Suprapubic skin (tissue), 4 donors: ENCODE measurements at regions not wholly inside any gene's neighbourhood (a gene's known extent, or its start where the extent isn't known, plus 50 kb on each side); places are given as distances from the start of the nearest gene placed in this dataset.

ENCODE experiments used
- DNase-seq, 2 donors: peaks; one replicate each; pipeline ENCODE4 v3.0.0-alpha.2; 2019; ENCODE audit warnings: low spot score in 2 of 2
- H3K27ac ChIP-seq: fragments of 200-600 bp; sonication (generic); one replicate; pipeline ENCODE4 v1.5.1; 2019
- H3K27me3 ChIP-seq: fragments of 200-600 bp; sonication (generic); one replicate; pipeline ENCODE4 v1.5.1; 2019
- H3K36me3 ChIP-seq: fragments of 200-600 bp; sonication (generic); one replicate; pipeline ENCODE4 v1.5.1; 2019
- H3K4me1 ChIP-seq: fragments of 200-600 bp; sonication (generic); one replicate; pipeline ENCODE4 v1.5.1; 2019
- H3K4me3 ChIP-seq: fragments of 200-600 bp; sonication (generic); one replicate; pipeline ENCODE4 v1.5.1; 2019; ENCODE audit warnings: mild to moderate bottlenecking
- H3K9me3 ChIP-seq: fragments of 200-600 bp; sonication (generic); one replicate; pipeline ENCODE4 v1.5.1; 2019
- EP300 ChIP-seq: sonication (generic); formaldehyde crosslinking; IDR thresholded peaks from one replicate; pipeline ENCODE4 v1.6.1; 2017; ENCODE audit warnings: antibody characterized with exemption
- POLR2A ChIP-seq, 2 donors: fragments of 450-650 bp; IDR thresholded peaks; one replicate each; pipeline ENCODE4 v1.6.1; 2017; ENCODE audit warnings: antibody characterized with exemption in 2 of 2, mild to moderate bottlenecking in 2 of 2, moderate library complexity in 2 of 2
- POLR2AphosphoS5 ChIP-seq, 3 donors: sonication (generic); formaldehyde crosslinking; IDR thresholded peaks; one replicate each; pipeline ENCODE4 v1.6.1; 2017; ENCODE audit warnings: antibody characterized with exemption in 3 of 3
- WGBS: methylation state at CpG from one replicate; pipeline ENCODE4 v1.1.5; 2018; 5-methylcytosine and 5-hydroxymethylcytosine counted together
- TF ChIP-seq, protein P1 (sequence below), 2 donors: fragments of 200-600 bp in 1 of 2; fragments of 450-650 bp in 1 of 2; sonication (generic) in 1 of 2; IDR thresholded peaks; one replicate each; pipeline ENCODE4 v1.5.1; 2016 to 2019; ENCODE audit warnings: antibody characterized with exemption in 2 of 2, mild to moderate bottlenecking in 1 of 2, moderate library complexity in 1 of 2

DNA sequence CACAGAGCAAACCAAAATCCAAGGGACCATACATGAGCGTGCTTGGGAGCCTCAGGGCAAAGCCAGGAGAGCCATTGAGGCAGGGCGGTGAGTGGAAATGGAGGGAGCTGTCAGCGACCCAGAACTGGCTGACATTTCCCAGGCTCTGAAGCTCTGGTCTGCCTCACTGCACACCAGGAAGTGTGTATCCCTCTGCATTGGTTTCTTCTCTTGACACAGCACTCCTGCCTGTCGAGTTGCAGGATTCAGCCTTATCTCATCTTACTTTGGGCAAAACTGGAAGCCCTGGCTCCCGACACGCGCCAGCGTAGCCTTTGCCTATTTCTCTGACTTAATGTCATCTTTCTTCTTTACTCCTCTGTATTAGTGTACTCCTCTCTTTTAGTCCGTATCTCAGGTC, 144.7 kb upstream of the HS3ST3A1 start:
- WGBS, result 91% methylated on average over 9 of the region's 9 CpGs

DNA sequence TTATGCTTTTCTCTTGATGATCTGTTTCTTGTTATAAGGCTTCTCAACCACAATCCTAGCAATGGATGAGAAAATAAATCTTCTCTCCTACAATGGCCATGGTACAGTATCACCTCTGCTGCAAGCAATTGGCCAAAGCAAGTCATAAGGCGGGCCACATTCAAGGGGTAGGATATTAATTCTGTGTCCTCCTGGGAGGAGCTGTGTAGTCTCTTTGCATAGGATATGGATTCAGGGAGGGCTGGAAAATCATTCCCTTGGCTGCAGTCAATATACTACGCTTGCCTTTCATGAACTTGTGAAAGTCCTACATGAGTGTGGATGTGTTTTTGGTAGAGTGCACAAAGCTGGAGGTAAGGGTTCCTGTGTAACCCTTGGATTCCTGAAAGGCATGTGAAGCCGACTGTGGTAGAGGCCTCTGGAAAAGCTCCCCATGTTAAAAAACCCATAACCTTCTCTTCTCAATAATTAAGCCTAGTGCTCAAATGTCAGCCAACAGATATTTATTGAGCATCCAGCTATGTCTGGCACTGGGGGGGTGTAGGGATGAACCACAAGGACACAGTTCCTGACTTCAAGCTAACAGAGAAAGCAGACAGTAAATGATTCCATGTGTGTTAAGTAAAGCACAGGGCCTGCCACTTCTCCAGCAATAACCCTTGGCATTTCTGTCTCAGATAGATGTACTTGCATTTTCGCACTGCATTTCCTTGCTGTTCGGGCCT, 147.6 kb upstream of the HS3ST3A1 start:
- H3K27ac ChIP-seq, result no peak overlapping the region
- no peaks in the 10 kb centered on the region for H3K9me3 ChIP-seq
- H3K36me3 ChIP-seq, result no peaks in the 10 kb centered on the region
- DNase-seq, result no peak
- WGBS, result 76% methylated on average over 5 of the region's 5 CpGs
- H3K4me1 ChIP-seq, result no peaks in the 10 kb centered on the region
- no peaks in the 10 kb centered on the region for H3K27me3 ChIP-seq
- TF ChIP-seq, protein P1, sequence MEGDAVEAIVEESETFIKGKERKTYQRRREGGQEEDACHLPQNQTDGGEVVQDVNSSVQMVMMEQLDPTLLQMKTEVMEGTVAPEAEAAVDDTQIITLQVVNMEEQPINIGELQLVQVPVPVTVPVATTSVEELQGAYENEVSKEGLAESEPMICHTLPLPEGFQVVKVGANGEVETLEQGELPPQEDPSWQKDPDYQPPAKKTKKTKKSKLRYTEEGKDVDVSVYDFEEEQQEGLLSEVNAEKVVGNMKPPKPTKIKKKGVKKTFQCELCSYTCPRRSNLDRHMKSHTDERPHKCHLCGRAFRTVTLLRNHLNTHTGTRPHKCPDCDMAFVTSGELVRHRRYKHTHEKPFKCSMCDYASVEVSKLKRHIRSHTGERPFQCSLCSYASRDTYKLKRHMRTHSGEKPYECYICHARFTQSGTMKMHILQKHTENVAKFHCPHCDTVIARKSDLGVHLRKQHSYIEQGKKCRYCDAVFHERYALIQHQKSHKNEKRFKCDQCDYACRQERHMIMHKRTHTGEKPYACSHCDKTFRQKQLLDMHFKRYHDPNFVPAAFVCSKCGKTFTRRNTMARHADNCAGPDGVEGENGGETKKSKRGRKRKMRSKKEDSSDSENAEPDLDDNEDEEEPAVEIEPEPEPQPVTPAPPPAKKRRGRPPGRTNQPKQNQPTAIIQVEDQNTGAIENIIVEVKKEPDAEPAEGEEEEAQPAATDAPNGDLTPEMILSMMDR (IDR thresholded peaks at IDR 0.05), result no peak
- TF ChIP-seq EP300 (no peak), POLR2AphosphoS5 (IDR thresholded peaks at IDR 0.05) (no peak), POLR2A (IDR thresholded peaks at IDR 0.05) (no peak)
- H3K4me3 ChIP-seq, result no peak overlapping the region

More for the DNA sequence above, 144.7 kb upstream of the HS3ST3A1 start:
- Histone ChIP-seq H3K4me3 (no peak overlapping the region), H3K36me3 (no peaks in the 10 kb centered on the region), H3K27ac (no peak overlapping the region), H3K9me3 (no peaks in the 10 kb centered on the region), H3K27me3 (no peaks in the 10 kb centered on the region), H3K4me1 (no peaks in the 10 kb centered on the region)
- TF ChIP-seq POLR2A (IDR thresholded peaks at IDR 0.05) (no peak), EP300 (no peak), POLR2AphosphoS5 (IDR thresholded peaks at IDR 0.05) (no peak)
- TF ChIP-seq, protein P1 (IDR thresholded peaks at IDR 0.05), result no peak
- no peak for DNase-seq

DNA sequence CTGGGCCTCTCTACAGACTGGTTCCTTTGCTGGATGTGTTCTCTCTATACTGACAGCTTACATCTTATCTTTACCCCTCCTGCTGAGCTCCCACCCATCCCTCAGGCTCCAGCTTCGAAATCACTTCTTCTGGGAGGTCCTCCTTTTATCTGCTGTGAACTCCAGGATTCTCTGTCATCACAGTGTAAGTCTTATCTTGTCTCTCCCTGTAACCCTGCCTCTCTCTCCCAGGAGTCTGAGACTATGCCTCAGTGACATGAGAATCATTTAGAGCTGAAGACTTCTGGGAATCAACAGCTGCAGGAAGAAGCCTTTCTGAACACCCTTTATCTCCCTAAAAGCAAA, 148.1 kb upstream of the HS3ST3A1 start:
- no peaks in the 10 kb centered on the region for H3K9me3 ChIP-seq
- no peaks in the 10 kb centered on the region for H3K27me3 ChIP-seq
- no peak for TF ChIP-seq POLR2A (IDR thresholded peaks at IDR 0.05)
- TF ChIP-seq EP300, result no peak
- TF ChIP-seq, protein P1 (IDR thresholded peaks at IDR 0.05), result no peak
- TF ChIP-seq POLR2AphosphoS5 (IDR thresholded peaks at IDR 0.05), result no peak
- no peak overlapping the region for H3K4me3 ChIP-seq
- H3K36me3 ChIP-seq, result no peaks in the 10 kb centered on the region
- no peak overlapping the region for H3K27ac ChIP-seq
- no peaks in the 10 kb centered on the region for H3K4me1 ChIP-seq
- WGBS, result 21% methylated on average over 1 of the region's 1 CpG
- no peak for DNase-seq

DNA sequence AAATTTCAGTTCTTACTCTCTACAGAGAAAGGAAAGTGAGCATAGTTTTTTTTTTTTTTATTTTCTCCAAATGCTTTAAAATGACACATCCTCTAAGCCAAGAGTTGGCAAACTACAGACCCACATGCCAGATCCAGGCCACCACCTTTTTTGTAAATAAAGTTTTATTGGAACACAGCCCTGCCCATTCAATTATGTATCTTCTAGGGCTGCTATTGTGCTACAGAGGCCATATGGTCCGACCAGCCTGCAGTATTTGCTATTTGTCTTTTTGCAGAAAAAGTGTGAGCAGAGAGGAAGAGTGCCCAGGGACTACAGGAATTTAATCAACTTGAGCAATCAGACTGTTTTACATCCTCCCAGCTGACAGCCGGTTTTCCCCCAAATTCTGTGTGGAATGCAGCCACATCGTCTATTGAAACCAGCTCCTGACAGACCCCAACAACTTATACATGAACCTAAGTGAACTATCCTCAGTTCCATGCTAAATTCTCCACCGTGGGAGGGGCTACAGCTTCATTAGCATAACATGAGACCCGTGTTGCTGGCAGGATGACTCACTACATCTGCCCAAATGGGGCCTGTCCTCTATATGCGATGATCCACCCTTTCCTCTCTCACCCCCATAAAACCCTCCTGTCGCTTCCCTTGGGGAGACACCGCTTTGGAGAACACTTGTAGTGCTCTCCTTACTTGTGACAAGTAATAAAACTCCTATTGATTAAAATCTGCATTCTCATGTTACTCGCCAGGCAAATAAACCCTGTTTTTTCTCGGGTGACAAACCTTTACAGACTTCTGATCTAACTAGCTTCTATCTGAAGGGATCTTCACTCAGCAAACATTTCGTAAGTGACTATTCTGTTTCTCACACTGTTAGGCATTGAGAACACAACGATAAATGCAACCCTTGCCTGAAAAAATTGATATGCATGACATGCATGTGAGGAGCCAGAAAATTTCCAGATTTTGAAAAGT, 149.4 kb upstream of the HS3ST3A1 start:
- TF ChIP-seq POLR2A (IDR thresholded peaks at IDR 0.05) (no peak), EP300 (no peak), POLR2AphosphoS5 (IDR thresholded peaks at IDR 0.05) (no peak)
- TF ChIP-seq, protein P1 (IDR thresholded peaks at IDR 0.05), result no peak
- WGBS, result 59% methylated on average over 12 of the region's 12 CpGs
- H3K27ac ChIP-seq, result no peak overlapping the region

DNA sequence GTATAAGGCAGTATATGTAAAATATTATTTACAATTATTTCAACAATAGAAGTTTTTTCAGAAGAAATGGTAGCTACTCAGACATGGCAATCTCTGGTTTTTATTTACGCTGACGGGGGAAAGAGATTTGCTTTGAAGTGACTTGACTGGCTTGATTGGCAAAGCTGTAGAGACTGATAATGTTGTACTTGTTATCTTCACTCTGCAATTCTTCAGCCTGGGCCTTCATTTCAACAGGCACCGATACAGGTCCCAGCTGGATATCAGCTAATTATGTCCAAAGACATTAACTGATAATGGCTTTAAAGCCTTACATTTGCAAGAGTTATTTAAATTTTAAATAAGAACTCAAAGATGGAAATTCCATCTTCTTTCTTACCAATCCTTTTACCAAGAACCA, 151.4 kb upstream of the HS3ST3A1 start:
- H3K27ac ChIP-seq, result no peak overlapping the region
- H3K9me3 ChIP-seq, result no peaks in the 10 kb centered on the region
- WGBS, result 89% methylated on average over 3 of the region's 3 CpGs
- H3K4me3 ChIP-seq, result no peak overlapping the region
- TF ChIP-seq POLR2A (IDR thresholded peaks at IDR 0.05), result no peak
- TF ChIP-seq, protein P1 (IDR thresholded peaks at IDR 0.05), result no peak
- DNase-seq, result no peak
- no peaks in the 10 kb centered on the region for H3K27me3 ChIP-seq
- H3K4me1 ChIP-seq, result no peaks in the 10 kb centered on the region
- no peaks in the 10 kb centered on the region for H3K36me3 ChIP-seq

More for the DNA sequence above, 149.4 kb upstream of the HS3ST3A1 start:
- H3K4me1 ChIP-seq, result no peaks in the 10 kb centered on the region
- H3K4me3 ChIP-seq, result no peak overlapping the region
- no peaks in the 10 kb centered on the region for H3K27me3 ChIP-seq
- no peaks in the 10 kb centered on the region for H3K9me3 ChIP-seq
- DNase-seq, result no peak
- H3K36me3 ChIP-seq, result no peaks in the 10 kb centered on the region
